HG02943 (cell line): ENCODE measurements at regions not wholly inside any gene's neighbourhood (a gene's known extent, or its start where the extent isn't known, plus 50 kb on each side); places are given as distances from the start of the nearest gene placed in this dataset.

Experiments used
- ATAC-seq: cut with Tn5 transposase; IDR thresholded peaks from one replicate; pipeline ENCODE4 v1.9.1; 2021; ENCODE audit warnings: mild to moderate bottlenecking, low read depth, moderate library complexity; ENCODE audit not compliant: unreplicated experiment

GRCh38 chr3:72572489-72573007, 275.7 kb downstream of the SHQ1 start:
- no peak for ATAC-seq

DNA sequence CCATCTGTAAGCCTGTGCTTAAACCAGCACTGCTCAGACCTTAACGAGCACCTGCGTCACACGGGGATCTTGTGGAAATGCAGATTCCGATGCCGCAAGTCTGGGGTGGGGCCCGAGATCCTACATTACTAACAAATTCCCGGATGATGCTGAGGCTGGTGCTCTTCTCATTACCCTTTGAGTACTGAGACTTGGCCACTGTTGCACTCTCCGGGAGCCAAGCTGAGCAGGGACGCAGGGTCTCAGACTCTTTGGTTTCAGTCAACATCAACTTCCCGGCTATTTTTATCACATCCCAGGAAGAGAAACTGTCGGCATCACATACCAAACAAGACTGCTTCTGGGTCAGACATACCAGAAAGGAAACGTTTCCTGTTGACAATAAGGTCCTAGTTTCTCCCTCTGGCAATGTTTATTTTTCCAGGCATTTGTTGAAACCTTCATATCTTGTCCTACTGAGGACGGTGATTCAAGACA, 276.6 kb downstream of the SHQ1 start:
- no peak for ATAC-seq

DNA sequence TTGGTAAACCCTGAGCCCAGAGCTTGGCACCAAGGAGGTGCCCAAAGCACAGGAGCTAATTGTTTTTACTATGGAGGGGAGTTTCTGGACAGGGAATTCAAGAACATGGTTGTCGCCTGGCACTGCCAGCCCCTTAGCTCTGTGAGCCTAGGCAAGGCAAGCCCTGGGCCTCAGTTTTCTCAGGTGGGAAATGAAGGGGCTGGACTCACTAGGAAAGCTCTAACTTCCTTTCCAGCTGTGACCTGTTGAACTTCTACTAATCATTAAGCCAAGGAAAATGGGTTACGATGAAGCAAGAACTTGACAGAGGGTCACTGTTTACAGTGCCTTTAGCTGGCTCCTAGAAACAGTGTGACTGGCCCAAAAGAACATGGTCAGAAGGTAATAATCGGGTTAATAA, 277.2 kb downstream of the SHQ1 start:
- no peak for ATAC-seq

DNA sequence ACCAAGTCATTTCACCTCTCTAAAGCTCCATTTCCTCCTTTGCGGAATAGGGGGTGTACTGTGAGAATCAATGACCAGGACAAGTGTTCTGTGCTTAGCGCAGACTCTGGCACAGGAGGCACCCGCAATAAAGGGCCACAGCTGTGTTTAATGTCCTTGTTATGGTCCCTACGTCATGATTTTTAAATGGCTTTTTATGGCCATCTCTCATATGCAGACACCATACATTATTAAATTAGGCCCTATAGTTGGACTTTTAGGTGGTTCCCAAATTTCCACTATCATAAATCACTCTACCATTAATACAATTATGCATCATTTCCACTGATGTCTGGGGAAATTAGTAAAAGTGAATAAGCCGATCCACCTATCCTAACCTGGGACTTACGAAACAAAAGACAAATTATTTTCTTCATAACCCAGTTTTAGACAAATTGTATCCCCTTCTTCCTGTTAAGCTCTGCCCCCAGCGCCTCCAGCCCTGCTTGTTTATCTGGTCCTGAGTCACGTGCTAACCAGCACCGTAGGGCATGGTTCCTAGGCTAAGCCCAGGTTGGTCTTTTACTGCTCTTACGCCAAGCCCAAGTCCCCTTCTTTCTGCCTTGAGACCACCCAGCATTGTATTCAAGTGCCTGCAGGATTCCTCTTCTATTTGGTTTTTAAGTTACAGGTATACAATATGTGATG, 278.3 kb downstream of the SHQ1 start:
- no peak for ATAC-seq

GRCh38 chr3:72568083-72568482, 280.2 kb downstream of the SHQ1 start:
- ATAC-seq = no peak

DNA sequence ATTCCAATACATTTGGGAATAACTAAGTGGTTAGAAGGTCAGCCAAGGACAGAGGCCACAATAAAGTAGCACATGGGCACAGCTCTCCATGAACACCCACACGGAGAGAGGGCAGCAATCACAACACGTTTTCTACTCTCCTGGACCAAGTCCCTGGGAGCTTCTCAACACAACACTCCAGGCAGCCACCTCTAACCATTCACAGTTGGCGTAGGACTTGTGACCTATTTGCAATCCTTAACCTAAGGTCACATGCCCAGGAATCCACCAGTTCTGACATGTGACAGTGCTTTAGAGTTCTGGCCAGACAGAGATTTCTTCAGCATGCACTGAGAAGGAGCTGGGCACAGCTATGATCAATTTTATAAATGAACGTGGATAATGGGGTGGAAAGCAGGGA, 280.8 kb downstream of the SHQ1 start:
- no peak for ATAC-seq

DNA sequence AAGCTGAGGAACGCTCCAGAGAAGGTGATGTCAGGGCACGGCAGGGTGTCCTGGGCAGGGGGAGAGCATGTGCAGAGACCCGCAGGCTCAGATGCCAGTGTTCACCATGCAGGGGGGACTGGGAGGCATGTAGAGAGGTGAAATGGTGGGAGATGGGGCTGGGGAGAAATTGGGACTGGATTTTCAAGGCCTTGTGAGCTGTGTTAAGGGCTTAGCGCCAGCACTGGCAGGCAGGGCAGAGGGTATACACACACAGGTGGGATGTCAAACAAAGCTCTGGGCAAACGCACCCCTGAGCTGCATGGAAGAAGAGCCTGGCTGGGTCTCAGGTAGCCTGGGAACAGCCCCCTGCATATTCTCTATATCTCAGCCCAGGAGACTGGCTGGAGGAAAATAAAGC, 282.7 kb downstream of the SHQ1 start:
- no peak for ATAC-seq

GRCh38 chr3:72563690-72564370, 284.4 kb downstream of the SHQ1 start:
- ATAC-seq = no peak

DNA sequence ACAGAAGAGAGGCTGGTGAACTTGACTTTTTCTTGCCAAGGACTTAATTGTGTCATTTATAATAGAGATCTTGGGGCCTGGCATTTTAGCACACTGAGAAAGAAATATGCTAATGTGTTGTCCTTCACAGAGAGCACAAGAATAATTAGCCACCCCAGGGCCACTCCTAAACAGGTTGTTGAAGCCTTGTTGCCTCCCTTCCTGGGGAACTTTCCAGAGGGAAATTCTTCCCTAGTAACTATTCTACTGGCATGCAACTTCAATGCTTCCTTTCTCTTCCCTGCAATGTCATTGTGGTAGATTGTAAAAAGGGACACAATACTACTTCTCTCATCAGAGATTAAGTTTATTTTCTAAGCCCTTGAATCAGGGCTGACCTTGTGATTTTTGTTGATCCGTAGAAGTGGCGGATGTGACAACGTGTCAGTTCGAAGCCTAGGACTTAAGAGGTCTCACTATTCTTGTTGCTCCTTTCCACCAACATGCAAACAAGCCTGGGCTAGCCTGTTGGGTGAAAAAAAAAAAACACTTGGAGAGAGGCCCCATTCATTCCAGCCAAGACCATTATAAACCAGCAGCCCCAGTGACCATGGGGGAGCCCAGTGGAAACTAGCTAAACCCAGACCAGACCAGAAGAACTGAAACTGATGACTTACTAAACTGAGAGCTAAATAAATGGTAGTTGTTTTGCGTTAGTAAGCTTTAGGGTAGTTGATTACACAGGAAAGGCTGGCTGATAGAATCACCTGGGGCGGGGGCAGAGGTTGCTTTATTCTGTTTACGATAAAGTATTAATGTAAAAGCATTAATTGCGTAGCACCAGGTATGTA, 287.2 kb downstream of the SHQ1 start:
- ATAC-seq = no peak

- ATAC-seq = no peak
Observed at GRCh38 chr3:72559385-72559784, 288.9 kb downstream of the SHQ1 start.

DNA sequence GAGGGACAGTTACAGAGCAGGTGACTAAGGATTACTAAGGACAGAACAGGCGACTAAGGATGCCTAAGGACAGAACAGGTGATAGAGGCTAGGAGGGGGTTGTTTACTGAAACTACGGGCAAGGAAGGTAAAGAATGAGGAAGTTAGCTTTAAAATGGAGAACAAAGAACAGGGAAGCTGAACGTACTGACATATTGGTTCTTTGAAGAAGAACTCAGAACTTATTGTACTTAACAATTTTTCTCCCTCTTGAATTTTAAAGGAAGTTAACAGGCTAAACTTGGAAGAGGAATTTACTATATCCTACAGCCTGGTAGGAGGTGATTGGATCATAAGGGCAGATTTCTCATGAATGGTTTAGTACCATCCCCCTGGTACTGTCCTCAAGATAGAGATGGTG, 290.2 kb downstream of the SHQ1 start:
- no peak for ATAC-seq

DNA sequence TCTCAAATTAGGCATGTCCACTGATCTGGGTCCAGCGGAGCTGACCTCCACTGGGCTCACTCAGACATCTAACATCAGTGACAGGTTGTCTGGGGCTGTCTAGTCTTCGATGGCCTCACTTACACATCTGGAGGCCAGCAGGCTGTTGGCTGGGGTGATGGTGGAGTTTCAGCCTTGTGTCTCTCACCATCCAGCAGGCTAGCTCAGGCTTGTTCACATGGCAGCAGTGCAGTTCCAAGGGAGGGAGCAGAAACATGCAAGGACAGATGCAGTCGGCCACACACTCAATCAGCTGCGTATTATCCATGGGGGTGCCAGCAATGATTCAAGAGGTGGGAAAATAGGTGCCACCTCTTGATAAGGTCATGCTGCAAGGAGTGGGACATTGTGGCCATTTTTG, 292.5 kb downstream of the SHQ1 start:
- no peak for ATAC-seq

DNA sequence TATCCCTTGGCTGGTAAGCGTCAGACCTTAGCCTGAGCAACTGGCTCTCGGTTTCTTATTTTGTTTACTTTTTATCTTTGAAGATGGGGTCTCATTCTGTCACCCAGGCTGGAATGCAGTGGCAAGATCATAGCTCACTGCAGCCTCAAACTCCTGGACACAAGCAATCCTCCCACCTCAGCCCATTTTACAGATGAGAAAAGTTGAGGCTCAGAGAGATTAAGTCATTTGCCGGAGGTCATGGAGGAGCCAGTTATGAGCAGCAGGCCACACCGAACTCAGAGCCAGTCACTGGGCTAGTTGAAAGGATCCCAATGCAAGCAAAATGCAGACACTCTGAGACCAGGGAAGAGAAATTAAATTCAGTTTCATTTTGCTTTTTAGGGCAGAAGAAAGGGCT, 293.6 kb downstream of the SHQ1 start:
- ATAC-seq = no peak

- ATAC-seq = no peak
Observed at GRCh38 chr3:72553298-72553697, 294.9 kb downstream of the SHQ1 start.

- ATAC-seq = no peak
Observed at GRCh38 chr3:72550582-72551262, 297.5 kb downstream of the SHQ1 start.

GRCh38 chr3:72549761-72550581, 298.3 kb downstream of the SHQ1 start:
- no peak for ATAC-seq

GRCh38 chr3:72548981-72549380, 299.3 kb downstream of the SHQ1 start:
- ATAC-seq = no peak

DNA sequence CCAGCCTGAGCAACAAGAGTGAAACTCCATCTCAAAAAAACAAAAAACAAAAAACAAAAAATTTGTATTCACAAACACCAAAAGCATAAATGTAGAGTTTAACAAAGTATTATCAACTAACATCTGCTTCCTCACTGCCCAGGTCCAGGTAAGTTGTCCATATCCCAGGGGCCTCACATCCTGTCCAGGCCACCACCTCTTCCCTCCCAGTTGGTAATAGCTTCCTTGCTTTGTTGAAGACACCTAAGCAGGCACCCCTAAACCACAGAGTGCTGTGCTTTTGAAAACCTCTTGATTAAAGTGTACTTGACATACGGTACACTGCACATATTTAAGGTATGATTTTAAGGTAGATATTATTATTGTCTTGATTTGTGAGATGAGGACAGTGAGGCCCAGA, 299.8 kb downstream of the SHQ1 start:
- no peak for ATAC-seq

- ATAC-seq = no peak
Observed at GRCh38 chr3:72547183-72547582, 301.1 kb downstream of the SHQ1 start.

DNA sequence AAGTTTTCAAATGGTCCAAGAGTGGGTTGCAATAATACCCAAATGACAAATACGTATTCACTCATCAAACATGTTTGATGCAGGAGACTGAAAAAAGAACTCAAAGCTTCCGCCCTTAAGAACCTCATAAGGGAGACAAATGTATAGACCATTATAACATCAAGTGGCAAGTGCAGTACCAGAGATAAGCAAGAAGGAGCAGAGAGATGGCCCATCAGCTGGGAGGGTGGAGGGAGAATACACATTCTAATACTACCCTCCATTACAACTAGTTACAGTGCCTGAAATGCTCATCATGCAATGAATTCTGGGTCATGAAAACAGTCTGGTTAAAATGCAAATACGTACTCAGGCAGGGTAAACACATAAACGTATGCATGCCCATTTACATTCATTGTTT, 304.0 kb downstream of the SHQ1 start:
- ATAC-seq = no peak
